Fibroblast of villous mesenchyme (primary cell): ENCODE measurements at regions not wholly inside any gene's neighbourhood (a gene's known extent, or its start where the extent isn't known, plus 50 kb on each side); places are given as distances from the start of the nearest gene placed in this dataset.

ENCODE experiments used
- DNase-seq: peaks from one replicate; pipeline ENCODE4 v3.0.0-alpha.2; 2010; ENCODE audit warnings: low read depth
- H3K4me3 ChIP-seq: 2 replicates; pipeline ENCODE4 v1.5.1; 2011; ENCODE audit warnings: low read depth, mild to moderate bottlenecking, low read length
- CTCF ChIP-seq: IDR thresholded peaks from 2 replicates; pipeline ENCODE4 v1.5.1; 2012; ENCODE audit warnings: low read depth, mild to moderate bottlenecking, low read length; ENCODE audit not compliant: insufficient read depth

- H3K4me3 ChIP-seq, result no peak overlapping the region
- no peak for TF ChIP-seq CTCF
- no peak for DNase-seq
Measured at GRCh38 chr18:43649649-43650357, 372.5 kb upstream of the SYT4 start.

GRCh38 chr18:43650426-43650825 lies 373.1 kb upstream of the SYT4 start:
- H3K4me3 ChIP-seq, result no peak overlapping the region
- DNase-seq, result no peak
- no peak for TF ChIP-seq CTCF

GRCh38 chr18:43651057-43651456 lies 373.8 kb upstream of the SYT4 start:
- DNase-seq, result no peak
- TF ChIP-seq CTCF, result no peak
- H3K4me3 ChIP-seq, result no peak overlapping the region

GRCh38 chr18:43656547-43656946 lies 379.3 kb upstream of the SYT4 start:
- TF ChIP-seq CTCF, result no peak
- no peak for DNase-seq
- H3K4me3 ChIP-seq, result no peak overlapping the region

- H3K4me3 ChIP-seq, result no peak overlapping the region
- peak; percentile 56 for TF ChIP-seq CTCF
- DNase-seq, result peak; percentile 58
Measured at GRCh38 chr18:43661570-43661969, 384.3 kb upstream of the SYT4 start.

- TF ChIP-seq CTCF, result no peak
- peak; percentile 30 for DNase-seq
- H3K4me3 ChIP-seq, result no peak overlapping the region
Measured at GRCh38 chr18:43662657-43663056, 385.4 kb upstream of the SYT4 start.

GRCh38 chr18:43663159-43663558 lies 385.9 kb upstream of the SYT4 start:
- DNase-seq, result no peak
- no peak overlapping the region for H3K4me3 ChIP-seq
- TF ChIP-seq CTCF, result no peak
